HG02943 (cell line): ENCODE measurements at regions not wholly inside any gene's neighbourhood (a gene's known extent, or its start where the extent isn't known, plus 50 kb on each side); places are given as distances from the start of the nearest gene placed in this dataset.

Source experiments
- ATAC-seq: cut with Tn5 transposase; IDR thresholded peaks from one replicate; pipeline ENCODE4 v1.9.1; 2021; ENCODE audit warnings: mild to moderate bottlenecking, low read depth, moderate library complexity; ENCODE audit not compliant: unreplicated experiment

DNA sequence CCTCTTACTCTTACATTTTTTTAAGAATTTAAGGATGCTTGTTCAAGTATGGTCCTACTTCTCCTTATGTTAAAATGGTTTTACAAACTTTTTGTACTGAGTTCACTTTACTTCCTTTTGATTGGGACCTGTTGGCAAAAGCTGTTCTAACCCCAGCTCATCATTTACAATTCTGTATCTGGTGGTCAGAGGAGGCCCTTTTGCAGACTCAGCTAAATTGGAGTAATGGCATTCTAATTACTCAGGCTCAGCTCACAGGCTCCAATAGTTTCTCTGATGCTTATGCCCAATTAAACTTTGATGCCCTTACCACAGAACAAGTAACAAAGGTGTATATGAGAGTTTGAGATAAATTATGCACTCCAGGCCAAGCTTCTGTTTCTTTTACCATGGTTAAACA lies 1632.0 kb downstream of the UQCRFS1 start:
- ATAC-seq, result no peak
